Bronchial epithelial cell (primary cell): ENCODE measurements at regions not wholly inside any gene's neighbourhood (a gene's known extent, or its start where the extent isn't known, plus 50 kb on each side); places are given as distances from the start of the nearest gene placed in this dataset.

Source experiments
- DNase-seq: peaks from one replicate; pipeline ENCODE4 v3.0.0-alpha.2; 2010; ENCODE audit warnings: low read depth
- FAIRE-seq: peaks from 2 replicates; lab custom pipeline; 2011; peaks lifted over from hg19 to GRCh38; lab: Jason Lieb, UNC
- H3K27me3 ChIP-seq: 2 replicates; pipeline ENCODE4 v1.5.1; 2011; ENCODE audit warnings: low read length; ENCODE audit not compliant: control insufficient read depth, insufficient read depth
- H3K36me3 ChIP-seq: 2 replicates; pipeline ENCODE4 v1.5.1; 2011; ENCODE audit warnings: low read length; ENCODE audit not compliant: control insufficient read depth, insufficient read depth
- H3K4me3 ChIP-seq: 2 replicates; pipeline ENCODE4 v1.5.1; 2011; ENCODE audit warnings: mild to moderate bottlenecking, low read depth, low read length, control low read depth
- CTCF ChIP-seq: IDR thresholded peaks from 2 replicates; pipeline ENCODE4 v1.5.1; 2011; ENCODE audit warnings: mild to moderate bottlenecking, moderate library complexity, low read length, control low read depth, inconsistent platforms; ENCODE audit not compliant: insufficient read depth, severe bottlenecking

- no peaks in the 10 kb centered on the region for H3K27me3 ChIP-seq
- H3K4me3 ChIP-seq = peak overlapping the region; percentile 16
These were observed 110.8 kb upstream of the ERCC6L2 start for GRCh38 chr9:95764533-95765319.

GRCh38 chr9:95763983-95764382 is 111.5 kb upstream of the ERCC6L2 start:
- TF ChIP-seq CTCF = no peak

More at GRCh38 chr9:95764533-95765319, 110.8 kb upstream of the ERCC6L2 start:
- FAIRE-seq = no peak
- TF ChIP-seq CTCF = no peak
- no peaks in the 10 kb centered on the region for H3K36me3 ChIP-seq
- DNase-seq = peak; percentile 63

GRCh38 chr9:95763006-95763405 is 112.5 kb upstream of the ERCC6L2 start:
- Histone ChIP-seq H3K36me3 (no peaks in the 10 kb centered on the region), H3K27me3 (no peaks in the 10 kb centered on the region), H3K4me3 (no peak overlapping the region)
- TF ChIP-seq CTCF = no peak
- no peak for DNase-seq
- no peak for FAIRE-seq

More at GRCh38 chr9:95763983-95764382, 111.5 kb upstream of the ERCC6L2 start:
- FAIRE-seq = no peak
- Histone ChIP-seq H3K36me3 (no peaks in the 10 kb centered on the region), H3K4me3 (no peak overlapping the region), H3K27me3 (no peaks in the 10 kb centered on the region)
- no peak for DNase-seq

GRCh38 chr9:95762322-95762721 is 113.2 kb upstream of the ERCC6L2 start:
- no peaks in the 10 kb centered on the region for H3K27me3 ChIP-seq
- no peaks in the 10 kb centered on the region for H3K36me3 ChIP-seq
- DNase-seq = no peak
- no peak for TF ChIP-seq CTCF
- FAIRE-seq = no peak
- no peak overlapping the region for H3K4me3 ChIP-seq

GRCh38 chr9:95760791-95761190 is 114.7 kb upstream of the ERCC6L2 start:
- Histone ChIP-seq H3K4me3 (no peak overlapping the region), H3K27me3 (no peaks in the 10 kb centered on the region), H3K36me3 (no peaks in the 10 kb centered on the region)
- TF ChIP-seq CTCF = no peak
- DNase-seq = no peak
- FAIRE-seq = no peak
